Prostate gland (tissue), 2 donors: ENCODE measurements at regions not wholly inside any gene's neighbourhood (a gene's known extent, or its start where the extent isn't known, plus 50 kb on each side); places are given as distances from the start of the nearest gene placed in this dataset.

ENCODE experiments used
- DNase-seq: peaks from one replicate; pipeline ENCODE4 v3.0.0-alpha.2; 2019; ENCODE audit warnings: low spot score
- H3K27ac ChIP-seq, 2 donors: fragments of 200-600 bp; sonication (generic); 2 replicates each; pipeline ENCODE4 v1.5.1; 2017 to 2019
- H3K27me3 ChIP-seq: fragments of 200-600 bp; sonication (generic); replicated peaks from 2 replicates; pipeline ENCODE4 v1.5.1; 2019; ENCODE audit not compliant: insufficient read depth
- H3K36me3 ChIP-seq, 2 donors: fragments of 200-600 bp; sonication (generic); 1 replicate in 1 of 2; 2 replicates in 1 of 2; pipeline versions ENCODE4 v1.5.1 to v1.8.1; 2017 to 2019
- H3K4me1 ChIP-seq: fragments of 200-600 bp; sonication (generic); replicated peaks from 2 replicates; pipeline ENCODE4 v1.5.1; 2019
- H3K4me3 ChIP-seq, 2 donors: fragments of 200-600 bp; sonication (generic); 2 replicates each; pipeline ENCODE4 v1.5.1; 2017 to 2019
- H3K9me3 ChIP-seq: fragments of 200-600 bp; sonication (generic); 2 replicates; pipeline ENCODE4 v1.5.1; 2017
- CTCF ChIP-seq, 4 experiments: fragments of 200-600 bp in 2 of 4; fragments of 450-650 bp in 2 of 4; sonication (generic) in 2 of 4; IDR thresholded peaks; 1 replicate in 3 of 4; 2 replicates in 1 of 4; pipeline ENCODE4 v1.5.1; 2016 to 2019; ENCODE audit warnings: antibody characterized with exemption in 4 of 4, mild to moderate bottlenecking in 2 of 4, moderate library complexity in 2 of 4
- POLR2A ChIP-seq: fragments of 450-650 bp; IDR thresholded peaks from one replicate; pipeline ENCODE4 v1.6.1; 2016; ENCODE audit warnings: antibody characterized with exemption, mild to moderate bottlenecking
- POLR2AphosphoS5 ChIP-seq: sonication (generic); formaldehyde crosslinking; IDR thresholded peaks from one replicate; pipeline ENCODE4 v1.6.1; 2017; ENCODE audit warnings: antibody characterized with exemption
- WGBS: methylation state at CpG from one replicate; pipeline ENCODE4 v1.1.5; 2018; 5-methylcytosine and 5-hydroxymethylcytosine counted together
- intact Hi-C: fragments of 100-400 bp; cut with DNase I; formaldehyde crosslinking; loops from one replicate; pipeline ENCODE4 v1.14.2; 2022

- H3K4me3 ChIP-seq: no peak overlapping the region
- no peaks in the 10 kb centered on the region for H3K9me3 ChIP-seq
- no peaks in the 10 kb centered on the region for H3K4me1 ChIP-seq
- H3K27ac ChIP-seq: no peak overlapping the region
- DNase-seq: no peak
- 89% methylated on average over 5 of the region's 5 CpGs for WGBS
- no peaks in the 10 kb centered on the region for H3K27me3 ChIP-seq
- intact Hi-C loops: no loop called here
- TF ChIP-seq POLR2AphosphoS5: no peak
- TF ChIP-seq POLR2A: no peak
- no peak for TF ChIP-seq CTCF (IDR thresholded peaks at IDR 0.05)
- H3K36me3 ChIP-seq: no peaks in the 10 kb centered on the region
These were observed 81.4 kb upstream of the BACE2 start for GRCh38 chr21:41086569-41086968.

DNA sequence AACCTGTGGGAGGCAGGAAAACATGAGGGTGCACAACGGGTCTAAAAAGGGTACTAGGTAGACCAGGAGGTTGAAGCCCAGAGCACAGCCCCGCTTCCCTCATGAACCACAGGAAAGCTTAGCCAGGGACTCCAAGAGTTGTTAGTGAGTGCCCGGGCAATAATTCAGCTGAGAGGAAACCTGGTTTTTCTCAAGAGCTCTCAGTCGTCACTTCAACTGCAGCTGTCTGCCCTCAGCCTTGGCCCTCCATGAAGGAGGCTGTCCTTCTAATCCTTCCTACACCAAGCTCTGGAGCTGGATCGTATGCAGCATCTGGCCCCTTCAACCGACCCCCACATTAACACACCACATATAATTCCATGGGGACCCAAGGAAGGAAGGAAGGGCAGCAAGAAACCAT lies 77.0 kb upstream of the BACE2 start:
- 74% methylated on average over 6 of the region's 6 CpGs for WGBS
- intact Hi-C loops: no loop called here
- TF ChIP-seq POLR2A: no peak
- no peak for TF ChIP-seq POLR2AphosphoS5
- no peak for TF ChIP-seq CTCF (IDR thresholded peaks at IDR 0.05)
- Histone ChIP-seq H3K27ac (no peak overlapping the region), H3K36me3 (no peaks in the 10 kb centered on the region), H3K9me3 (no peaks in the 10 kb centered on the region), H3K27me3 (no peaks in the 10 kb centered on the region), H3K4me3 (no peak overlapping the region), H3K4me1 (no peaks in the 10 kb centered on the region)
- DNase-seq: no peak

DNA sequence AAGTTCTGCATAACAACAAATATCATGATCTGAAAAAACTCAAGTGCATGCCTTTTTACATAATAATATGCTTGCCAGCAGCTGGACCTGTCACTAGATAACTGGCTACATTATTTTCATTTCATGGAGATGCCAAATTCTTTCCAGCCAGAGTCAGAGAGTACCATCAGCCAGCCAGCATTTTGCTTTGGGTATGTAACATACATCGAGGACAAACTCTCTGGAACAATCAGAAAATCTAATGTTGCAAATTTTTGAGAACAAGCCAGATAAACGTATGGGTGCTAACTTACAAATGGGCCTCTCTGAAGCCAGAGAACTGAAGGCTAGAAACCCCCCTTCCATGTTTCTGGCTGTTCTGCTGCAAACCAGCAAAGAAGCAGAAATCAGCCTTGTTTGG lies 76.3 kb upstream of the BACE2 start:
- 48% methylated on average over 2 of the region's 2 CpGs for WGBS

GRCh38 chr21:41092312-41092711 lies 75.6 kb upstream of the BACE2 start:
- 94% methylated on average over 7 of the region's 7 CpGs for WGBS

More for the DNA sequence above, 76.3 kb upstream of the BACE2 start:
- no peak for TF ChIP-seq CTCF (IDR thresholded peaks at IDR 0.05)
- TF ChIP-seq POLR2AphosphoS5: no peak
- TF ChIP-seq POLR2A: no peak
- intact Hi-C loops: no loop called here
- H3K27me3 ChIP-seq: no peaks in the 10 kb centered on the region
- H3K4me1 ChIP-seq: no peaks in the 10 kb centered on the region
- no peak overlapping the region for H3K27ac ChIP-seq
- no peaks in the 10 kb centered on the region for H3K36me3 ChIP-seq
- H3K4me3 ChIP-seq: no peak overlapping the region
- H3K9me3 ChIP-seq: no peaks in the 10 kb centered on the region
- DNase-seq: no peak

More at GRCh38 chr21:41092312-41092711, 75.6 kb upstream of the BACE2 start:
- Histone ChIP-seq H3K9me3 (no peaks in the 10 kb centered on the region), H3K4me1 (no peaks in the 10 kb centered on the region), H3K4me3 (no peak overlapping the region), H3K36me3 (no peaks in the 10 kb centered on the region), H3K27ac (no peak overlapping the region), H3K27me3 (no peaks in the 10 kb centered on the region)
- no peak for DNase-seq
- TF ChIP-seq POLR2AphosphoS5 (no peak), POLR2A (no peak), CTCF (IDR thresholded peaks at IDR 0.05) (no peak)
- intact Hi-C loops: no loop called here
